B cell (primary cell): ENCODE measurements at regions not wholly inside any gene's neighbourhood (a gene's known extent, or its start where the extent isn't known, plus 50 kb on each side); places are given as distances from the start of the nearest gene placed in this dataset.

Experiments
- ATAC-seq: fragments of 200-7000 bp; cut with Tn5 transposase; one replicate; pipeline ENCODE4 v1.10.0; 2021; ENCODE audit warnings: low read depth, mild to moderate bottlenecking, moderate number of reproducible peaks, moderate library complexity
- CTCF ChIA-PET: fragments of 350-600 bp; sonication (Branson Sonifier 250); formaldehyde crosslinking; loops from one replicate; lab custom pipeline; 2021; ENCODE audit warnings: antibody characterized with exemption, inconsistent platforms; lab: Charles Lee
- POLR2A ChIA-PET: fragments of 350-600 bp; sonication (Branson Sonifier 250); formaldehyde crosslinking; loops from one replicate; lab custom pipeline; 2021; ENCODE audit warnings: antibody characterized with exemption; lab: Charles Lee
- DNase-seq: peaks from one replicate; pipeline ENCODE4 v3.0.0; 2013
- H2AFZ ChIP-seq: 2 replicates; pipeline ENCODE4 v1.6.1; 2012; ENCODE audit warnings: mild to moderate bottlenecking, low read depth, low read length; ENCODE audit not compliant: insufficient read depth, poor library complexity, severe bottlenecking
- H3K27ac ChIP-seq, 2 donors: 1 replicate in 1 of 2; 2 replicates in 1 of 2; pipeline ENCODE4 v1.5.1; 2012 to 2013; ENCODE audit warnings: low read length in 2 of 2, mild to moderate bottlenecking in 2 of 2, moderate library complexity in 1 of 2
- H3K27me3 ChIP-seq, 4 experiments: fragments of 200-600 bp in 1 of 4; sonication (generic) in 1 of 4; replicated peaks in 1 of 4; 1 replicate in 2 of 4; 2 replicates in 2 of 4; pipeline versions ENCODE4 v1.6.1 to v1.7.0; 2013 to 2016; ENCODE audit warnings: low read length in 3 of 4, mild to moderate bottlenecking in 2 of 4, mixed read lengths in 1 of 4, moderate library complexity in 1 of 4; ENCODE audit not compliant: insufficient read depth in 4 of 4, control insufficient read depth in 3 of 4; ENCODE audit errors: control extremely low read depth in 1 of 4
- H3K36me3 ChIP-seq, 2 experiments: replicated peaks in 1 of 2; 1 replicate in 1 of 2; 2 replicates in 1 of 2; pipeline versions ENCODE4 v1.6.1 to v1.7.1; 2013; ENCODE audit warnings: low read length in 1 of 2; ENCODE audit not compliant: insufficient read depth in 2 of 2, control insufficient read depth in 1 of 2; ENCODE audit errors: control extremely low read depth in 1 of 2, extremely low read depth in 1 of 2
- H3K4me1 ChIP-seq, 2 donors: fragments of 200-600 bp in 1 of 2; sonication (generic) in 1 of 2; 1 replicate in 1 of 2; 2 replicates in 1 of 2; pipeline versions ENCODE4 v1.5.1 to v1.6.1; 2013 to 2017; ENCODE audit warnings: low read length in 2 of 2; ENCODE audit not compliant: control insufficient read depth in 2 of 2, insufficient read depth in 2 of 2
- H3K4me2 ChIP-seq: replicated peaks from 2 replicates; pipeline ENCODE3; 2012; ENCODE audit warnings: mild to moderate bottlenecking, low read depth, low read length; ENCODE audit not compliant: poor library complexity, severe bottlenecking
- H3K4me3 ChIP-seq, 5 experiments: fragments of 200-600 bp in 1 of 5; sonication (generic) in 1 of 5; 1 replicate in 3 of 5; 2 replicates in 2 of 5; pipeline versions ENCODE4 v1.5.1 to v1.7.0; 2011 to 2016; ENCODE audit warnings: low read length in 4 of 5, mild to moderate bottlenecking in 4 of 5, low read depth in 2 of 5, control low read depth in 1 of 5, moderate library complexity in 1 of 5; ENCODE audit not compliant: insufficient read depth in 1 of 5; ENCODE audit errors: control extremely low read depth in 1 of 5, extremely low read depth in 1 of 5
- H3K79me2 ChIP-seq: fragments of 200-600 bp; sonication (generic); one replicate; pipeline ENCODE4 v1.6.0; 2016; ENCODE audit warnings: low read length; ENCODE audit not compliant: control insufficient read depth, insufficient read depth
- H3K9ac ChIP-seq: fragments of 200-600 bp; sonication (generic); 2 replicates; pipeline ENCODE4 v1.6.1; 2017; ENCODE audit warnings: mild to moderate bottlenecking, low read length, moderate library complexity
- H3K9me3 ChIP-seq, 3 donors: one replicate each; pipeline versions ENCODE4 v1.6.1 to v1.7.1; 2013; ENCODE audit warnings: low read length in 2 of 3; ENCODE audit not compliant: control insufficient read depth in 2 of 3, insufficient read depth in 1 of 3; ENCODE audit errors: control extremely low read depth in 1 of 3
- H4K20me1 ChIP-seq: 2 replicates; pipeline ENCODE4 v1.6.0; 2012; ENCODE audit warnings: mild to moderate bottlenecking, low read length; ENCODE audit not compliant: insufficient read depth, control insufficient read depth, poor library complexity, severe bottlenecking
- H3K27ac Mint-ChIP-seq: one replicate; pipeline ENCODE4 v1.8.0; 2021; ENCODE audit warnings: mixed read lengths
- H3K27me3 Mint-ChIP-seq: one replicate; pipeline ENCODE4 v1.8.0; 2021; ENCODE audit warnings: mixed read lengths
- H3K4me1 Mint-ChIP-seq: one replicate; pipeline ENCODE4 v1.8.0; 2021; ENCODE audit warnings: mixed read lengths
- H3K4me3 Mint-ChIP-seq: one replicate; pipeline ENCODE4 v1.8.0; 2021; ENCODE audit warnings: mixed read lengths
- H3K9me3 Mint-ChIP-seq: one replicate; pipeline ENCODE4 v1.8.0; 2022; ENCODE audit warnings: mixed read lengths; ENCODE audit not compliant: insufficient read depth
- EZH2 ChIP-seq: IDR thresholded peaks from 2 replicates; pipeline ENCODE4 v1.6.1; 2012; ENCODE audit warnings: borderline replicate concordance, low read depth, mild to moderate bottlenecking, moderate library complexity, low read length; ENCODE audit not compliant: insufficient read depth, poor library complexity, severe bottlenecking
- WGBS: methylation state at CpG from one replicate; pipeline ENCODE4 v1.1.5; 2013; ENCODE audit warnings: missing lambda C conversion rate; ENCODE audit not compliant: insufficient coverage; 5-methylcytosine and 5-hydroxymethylcytosine counted together
- intact Hi-C: fragments of 100-400 bp; cut with micrococcal nuclease; formaldehyde crosslinking; loops from one replicate; pipeline ENCODE4 v1.10.0; 2022
- TF ChIP-seq, protein P1 (sequence below): fragments of 200-600 bp; IDR thresholded peaks from one replicate; pipeline ENCODE4 v1.8.0; 2022; ENCODE audit warnings: antibody characterized with exemption, mild to moderate bottlenecking

DNA sequence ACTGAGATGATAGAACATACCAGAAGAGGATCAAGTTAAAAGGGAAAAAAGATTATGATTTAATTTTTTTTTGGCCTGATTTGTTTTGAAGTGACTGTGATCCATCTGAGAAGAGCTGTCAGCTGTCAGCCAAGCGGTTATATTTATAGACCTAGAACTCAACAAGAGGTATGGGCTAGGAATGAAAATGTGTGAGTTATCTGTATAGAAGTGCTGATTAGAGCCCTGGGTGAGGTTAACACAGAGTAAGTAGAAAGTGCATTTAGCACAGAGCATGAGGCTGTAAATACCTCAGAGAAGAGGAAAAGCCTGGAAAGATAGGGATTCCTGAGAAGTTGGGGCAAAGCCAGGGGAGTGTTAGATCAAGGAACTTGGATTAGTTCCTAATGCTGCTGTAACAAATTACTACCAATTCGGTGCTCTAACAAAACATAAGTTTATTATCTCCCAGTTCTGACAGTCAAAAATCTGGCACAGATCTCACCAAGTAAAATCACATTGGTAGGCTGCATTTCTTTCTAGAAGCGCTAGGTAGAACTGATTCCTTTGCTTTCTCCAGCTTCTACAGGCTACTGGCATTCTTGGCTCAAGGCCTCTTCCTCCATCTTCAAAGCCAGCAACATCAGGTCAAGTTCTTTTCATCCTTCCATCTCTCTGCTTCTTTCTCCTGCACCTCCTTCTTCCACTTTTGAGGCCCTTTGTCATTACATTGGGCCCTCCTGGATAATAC is 197.4 kb upstream of the SPHKAP start:
- no peaks in the 10 kb centered on the region for H3K27me3 Mint-ChIP-seq
- 90% methylated on average over 3 of the region's 3 CpGs for WGBS
- no peak overlapping the region for H3K4me3 Mint-ChIP-seq

DNA sequence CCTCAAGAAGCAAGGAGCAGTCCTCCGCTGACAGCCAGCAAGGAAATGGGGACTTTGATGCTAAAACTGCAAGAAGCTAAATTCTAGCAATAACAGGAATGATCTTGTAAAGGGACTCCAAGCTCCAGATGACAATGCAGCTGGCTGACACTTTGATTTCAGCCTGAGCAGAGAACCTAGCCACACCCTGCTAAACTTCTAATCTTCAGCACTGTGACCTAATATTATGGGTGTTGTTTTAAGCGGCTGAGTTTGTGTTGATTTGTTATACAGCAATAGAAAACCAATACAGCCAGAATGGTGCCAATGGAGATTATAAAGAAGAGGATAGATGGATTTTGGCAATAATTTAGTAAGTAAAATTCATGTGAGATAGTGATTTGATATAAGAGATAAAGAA is 196.7 kb upstream of the SPHKAP start:
- DNase-seq = no peak
- WGBS = no CpG with 5 or more reads among the region's 2 CpGs
- H3K9me3 ChIP-seq = no peaks in the 10 kb centered on the region

More for the DNA sequence above, 197.4 kb upstream of the SPHKAP start:
- no peak overlapping the region for H3K9ac ChIP-seq
- H3K79me2 ChIP-seq = no peaks in the 10 kb centered on the region
- Mint-ChIP-seq H3K9me3 (no peaks in the 10 kb centered on the region), H3K27ac (no peak overlapping the region), H3K4me1 (no peaks in the 10 kb centered on the region)
- no peak overlapping the region for H2AFZ ChIP-seq
- H3K4me3 ChIP-seq = no peak overlapping the region
- H3K27me3 ChIP-seq = no peaks in the 10 kb centered on the region
- CTCF ChIA-PET = no interaction called here
- POLR2A ChIA-PET = no interaction called here
- H3K27ac ChIP-seq = no peak overlapping the region
- no peak overlapping the region for H3K4me2 ChIP-seq
- DNase-seq (no peak), ATAC-seq (no peak)
- no peak for TF ChIP-seq EZH2
- TF ChIP-seq, protein P1, sequence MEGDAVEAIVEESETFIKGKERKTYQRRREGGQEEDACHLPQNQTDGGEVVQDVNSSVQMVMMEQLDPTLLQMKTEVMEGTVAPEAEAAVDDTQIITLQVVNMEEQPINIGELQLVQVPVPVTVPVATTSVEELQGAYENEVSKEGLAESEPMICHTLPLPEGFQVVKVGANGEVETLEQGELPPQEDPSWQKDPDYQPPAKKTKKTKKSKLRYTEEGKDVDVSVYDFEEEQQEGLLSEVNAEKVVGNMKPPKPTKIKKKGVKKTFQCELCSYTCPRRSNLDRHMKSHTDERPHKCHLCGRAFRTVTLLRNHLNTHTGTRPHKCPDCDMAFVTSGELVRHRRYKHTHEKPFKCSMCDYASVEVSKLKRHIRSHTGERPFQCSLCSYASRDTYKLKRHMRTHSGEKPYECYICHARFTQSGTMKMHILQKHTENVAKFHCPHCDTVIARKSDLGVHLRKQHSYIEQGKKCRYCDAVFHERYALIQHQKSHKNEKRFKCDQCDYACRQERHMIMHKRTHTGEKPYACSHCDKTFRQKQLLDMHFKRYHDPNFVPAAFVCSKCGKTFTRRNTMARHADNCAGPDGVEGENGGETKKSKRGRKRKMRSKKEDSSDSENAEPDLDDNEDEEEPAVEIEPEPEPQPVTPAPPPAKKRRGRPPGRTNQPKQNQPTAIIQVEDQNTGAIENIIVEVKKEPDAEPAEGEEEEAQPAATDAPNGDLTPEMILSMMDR = no peak
- H3K4me1 ChIP-seq = no peaks in the 10 kb centered on the region
- intact Hi-C loops = no loop called here
- H4K20me1 ChIP-seq = no peaks in the 10 kb centered on the region
- H3K36me3 ChIP-seq = no peaks in the 10 kb centered on the region
- no peaks in the 10 kb centered on the region for H3K9me3 ChIP-seq

More for the DNA sequence above, 196.7 kb upstream of the SPHKAP start:
- Histone ChIP-seq H3K27ac (no peak overlapping the region), H4K20me1 (no peaks in the 10 kb centered on the region), H3K36me3 (no peaks in the 10 kb centered on the region), H3K9ac (no peak overlapping the region), H3K4me3 (no peak overlapping the region), H2AFZ (no peak overlapping the region), H3K4me1 (no peaks in the 10 kb centered on the region), H3K4me2 (no peak overlapping the region), H3K27me3 (no peaks in the 10 kb centered on the region), H3K79me2 (no peaks in the 10 kb centered on the region)
- ChIA-PET POLR2A (no interaction called here), CTCF (no interaction called here)
- Mint-ChIP-seq H3K4me1 (no peaks in the 10 kb centered on the region), H3K27ac (no peak overlapping the region), H3K9me3 (no peaks in the 10 kb centered on the region), H3K27me3 (no peaks in the 10 kb centered on the region), H3K4me3 (no peak overlapping the region)
- ATAC-seq = no peak
- intact Hi-C loops = no loop called here
- no peak for TF ChIP-seq EZH2
- TF ChIP-seq, protein P1 = no peak
